Stimulated activated CD4-positive, alpha-beta T cell treated with anti-CD3 and anti-CD28 coated beads, TNF-alpha, amount 100 ng/mL, for 24 hours (primary cell): ENCODE measurements at regions not wholly inside any gene's neighbourhood (a gene's known extent, or its start where the extent isn't known, plus 50 kb on each side); places are given as distances from the start of the nearest gene placed in this dataset.

Source experiments
- DNase-seq, 3 experiments: peaks; one replicate each; pipeline ENCODE4 v3.0.0-alpha.2; 2020; ENCODE audit warnings: low read depth in 3 of 3

GRCh38 chr9:1960342-1961042 is 54.7 kb upstream of the SMARCA2 start:
- no peak for DNase-seq

GRCh38 chr9:1962122-1962521 is 53.0 kb upstream of the SMARCA2 start:
- DNase-seq, result no peak

GRCh38 chr9:1962588-1963106 is 52.5 kb upstream of the SMARCA2 start:
- no peak for DNase-seq

- no peak for DNase-seq
Observed at GRCh38 chr9:1964093-1964492, 51.1 kb upstream of the SMARCA2 start.
